A549 (cell line): ENCODE measurements at regions not wholly inside any gene's neighbourhood (a gene's known extent, or its start where the extent isn't known, plus 50 kb on each side); places are given as distances from the start of the nearest gene placed in this dataset.
"Not testable (repeated sequence)": the region's sequence is repeated elsewhere in the genome, so short reads cannot be mapped to it uniquely, and the experiment has no call there.

Experiments used
- ESRRA ChIP-seq: fragments of 150-350 bp; IDR thresholded peaks from 2 replicates; pipeline ENCODE4 v1.6.1; 2014; ENCODE audit warnings: mild to moderate bottlenecking, low read length, borderline replicate concordance
- HDAC2 ChIP-seq: fragments of 200-600 bp; sonication (generic); IDR thresholded peaks from 2 replicates; pipeline ENCODE4 v1.6.1; 2016
- MAFK ChIP-seq: fragments of 450-650 bp; IDR thresholded peaks from 2 replicates; pipeline ENCODE4 v1.6.1; 2014; ENCODE audit not compliant: partially characterized antibody
- NR3C1 ChIP-seq: fragments of >200 bp; sonication (Bioruptor Twin); formaldehyde crosslinking; IDR thresholded peaks from 3 replicates; pipeline ENCODE4 v1.6.1; 2017
- PHF8 ChIP-seq: fragments of 200-600 bp; sonication (generic); IDR thresholded peaks from 2 replicates; pipeline ENCODE4 v1.6.1; 2016; ENCODE audit warnings: low read depth, mild to moderate bottlenecking, antibody characterized with exemption, moderate library complexity, borderline replicate concordance
- POLR2A ChIP-seq: IDR thresholded peaks from 2 replicates; pipeline ENCODE4 v1.6.1; 2012; ENCODE audit warnings: mild to moderate bottlenecking, low read length
- TFCP2L1 ChIP-seq: fragments of 250-450 bp; sonication (Bioruptor Pico); IDR thresholded peaks from 2 replicates; pipeline ENCODE4 v1.5.0; 2021; ENCODE audit warnings: mild to moderate bottlenecking
- ZFP36 ChIP-seq: fragments of 450-650 bp; IDR thresholded peaks from 2 replicates; pipeline ENCODE4 v1.6.1; 2014; ENCODE audit warnings: borderline replicate concordance; ENCODE audit not compliant: partially characterized antibody
- TF ChIP-seq, protein P1 (sequence below): fragments of >200 bp; sonication (Bioruptor Twin); formaldehyde crosslinking; IDR thresholded peaks from 3 replicates; pipeline ENCODE4 v1.5.1; 2016
- TF ChIP-seq, protein P2 (sequence below): fragments of 200-600 bp; sonication (generic); IDR thresholded peaks from 2 replicates; pipeline ENCODE4 v1.6.1; 2016; ENCODE audit warnings: antibody characterized with exemption, mild to moderate bottlenecking, moderate library complexity
- TF ChIP-seq, protein P3 (sequence below): IDR thresholded peaks from 2 replicates; pipeline ENCODE4 v1.6.1; 2012

DNA sequence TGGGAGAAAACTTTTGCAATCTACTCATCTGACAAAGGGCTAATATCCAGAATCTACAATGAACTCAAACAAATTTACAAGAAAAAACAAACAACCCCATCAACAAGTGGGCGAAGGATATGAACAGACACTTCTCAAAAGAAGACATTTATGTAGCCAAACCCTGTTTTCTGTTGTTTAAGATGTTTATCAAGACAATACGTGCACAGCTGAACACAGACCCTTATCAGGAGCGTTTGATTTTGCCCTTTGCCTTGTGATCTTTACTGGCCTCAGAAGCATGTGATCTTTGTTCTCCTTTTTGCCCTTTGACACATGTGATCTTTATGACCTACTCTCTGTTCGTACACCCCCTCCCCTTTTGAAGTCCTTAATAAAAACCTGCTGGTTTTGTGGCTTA, 83.7 kb downstream of the VCAM1 start:
- TF ChIP-seq, protein P1, sequence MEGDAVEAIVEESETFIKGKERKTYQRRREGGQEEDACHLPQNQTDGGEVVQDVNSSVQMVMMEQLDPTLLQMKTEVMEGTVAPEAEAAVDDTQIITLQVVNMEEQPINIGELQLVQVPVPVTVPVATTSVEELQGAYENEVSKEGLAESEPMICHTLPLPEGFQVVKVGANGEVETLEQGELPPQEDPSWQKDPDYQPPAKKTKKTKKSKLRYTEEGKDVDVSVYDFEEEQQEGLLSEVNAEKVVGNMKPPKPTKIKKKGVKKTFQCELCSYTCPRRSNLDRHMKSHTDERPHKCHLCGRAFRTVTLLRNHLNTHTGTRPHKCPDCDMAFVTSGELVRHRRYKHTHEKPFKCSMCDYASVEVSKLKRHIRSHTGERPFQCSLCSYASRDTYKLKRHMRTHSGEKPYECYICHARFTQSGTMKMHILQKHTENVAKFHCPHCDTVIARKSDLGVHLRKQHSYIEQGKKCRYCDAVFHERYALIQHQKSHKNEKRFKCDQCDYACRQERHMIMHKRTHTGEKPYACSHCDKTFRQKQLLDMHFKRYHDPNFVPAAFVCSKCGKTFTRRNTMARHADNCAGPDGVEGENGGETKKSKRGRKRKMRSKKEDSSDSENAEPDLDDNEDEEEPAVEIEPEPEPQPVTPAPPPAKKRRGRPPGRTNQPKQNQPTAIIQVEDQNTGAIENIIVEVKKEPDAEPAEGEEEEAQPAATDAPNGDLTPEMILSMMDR, result not testable (repeated sequence)
- not testable (repeated sequence) for TF ChIP-seq HDAC2, NR3C1, POLR2A, PHF8, TFCP2L1, ESRRA, MAFK, ZFP36
- TF ChIP-seq, protein P2, sequence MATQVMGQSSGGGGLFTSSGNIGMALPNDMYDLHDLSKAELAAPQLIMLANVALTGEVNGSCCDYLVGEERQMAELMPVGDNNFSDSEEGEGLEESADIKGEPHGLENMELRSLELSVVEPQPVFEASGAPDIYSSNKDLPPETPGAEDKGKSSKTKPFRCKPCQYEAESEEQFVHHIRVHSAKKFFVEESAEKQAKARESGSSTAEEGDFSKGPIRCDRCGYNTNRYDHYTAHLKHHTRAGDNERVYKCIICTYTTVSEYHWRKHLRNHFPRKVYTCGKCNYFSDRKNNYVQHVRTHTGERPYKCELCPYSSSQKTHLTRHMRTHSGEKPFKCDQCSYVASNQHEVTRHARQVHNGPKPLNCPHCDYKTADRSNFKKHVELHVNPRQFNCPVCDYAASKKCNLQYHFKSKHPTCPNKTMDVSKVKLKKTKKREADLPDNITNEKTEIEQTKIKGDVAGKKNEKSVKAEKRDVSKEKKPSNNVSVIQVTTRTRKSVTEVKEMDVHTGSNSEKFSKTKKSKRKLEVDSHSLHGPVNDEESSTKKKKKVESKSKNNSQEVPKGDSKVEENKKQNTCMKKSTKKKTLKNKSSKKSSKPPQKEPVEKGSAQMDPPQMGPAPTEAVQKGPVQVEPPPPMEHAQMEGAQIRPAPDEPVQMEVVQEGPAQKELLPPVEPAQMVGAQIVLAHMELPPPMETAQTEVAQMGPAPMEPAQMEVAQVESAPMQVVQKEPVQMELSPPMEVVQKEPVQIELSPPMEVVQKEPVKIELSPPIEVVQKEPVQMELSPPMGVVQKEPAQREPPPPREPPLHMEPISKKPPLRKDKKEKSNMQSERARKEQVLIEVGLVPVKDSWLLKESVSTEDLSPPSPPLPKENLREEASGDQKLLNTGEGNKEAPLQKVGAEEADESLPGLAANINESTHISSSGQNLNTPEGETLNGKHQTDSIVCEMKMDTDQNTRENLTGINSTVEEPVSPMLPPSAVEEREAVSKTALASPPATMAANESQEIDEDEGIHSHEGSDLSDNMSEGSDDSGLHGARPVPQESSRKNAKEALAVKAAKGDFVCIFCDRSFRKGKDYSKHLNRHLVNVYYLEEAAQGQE, result not testable (repeated sequence)
- TF ChIP-seq, protein P3, sequence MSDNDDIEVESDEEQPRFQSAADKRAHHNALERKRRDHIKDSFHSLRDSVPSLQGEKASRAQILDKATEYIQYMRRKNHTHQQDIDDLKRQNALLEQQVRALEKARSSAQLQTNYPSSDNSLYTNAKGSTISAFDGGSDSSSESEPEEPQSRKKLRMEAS, result not testable (repeated sequence)
